SK-N-SH treated with all-trans-retinoic acid at 6 μM for 48 hours (cell line): ENCODE measurements at regions not wholly inside any gene's neighbourhood (a gene's known extent, or its start where the extent isn't known, plus 50 kb on each side); places are given as distances from the start of the nearest gene placed in this dataset.

Source experiments
- ATAC-seq: fragments of 200-7000 bp; cut with Tn5 transposase; 3 replicates; pipeline ENCODE4 v1.9.1; 2020; ENCODE audit warnings: mild to moderate bottlenecking, moderate library complexity
- ARNTL ChIP-seq: fragments of 450-650 bp; formaldehyde crosslinking; IDR thresholded peaks from 2 replicates; pipeline ENCODE4 v1.5.0; 2020; ENCODE audit warnings: low read depth, mild to moderate bottlenecking, moderate library complexity, borderline replicate concordance
- GLIS3 ChIP-seq: fragments of 250-450 bp; sonication (Bioruptor Pico); IDR thresholded peaks from 2 replicates; pipeline ENCODE4 v1.5.0; 2020; ENCODE audit warnings: mild to moderate bottlenecking, moderate library complexity
- ISL1 ChIP-seq: fragments of 250-450 bp; sonication (Bioruptor Pico); IDR thresholded peaks from 2 replicates; pipeline ENCODE4 v2.1.2; 2022; ENCODE audit warnings: mild to moderate bottlenecking, moderate library complexity
- OSR1 ChIP-seq: fragments of 250-450 bp; sonication (Bioruptor Pico); IDR thresholded peaks from 2 replicates; pipeline ENCODE4 v1.8.0; 2022; ENCODE audit warnings: moderate library complexity, mild to moderate bottlenecking, inconsistent platforms
- PPARA ChIP-seq: fragments of 250-450 bp; sonication (Bioruptor Pico); IDR thresholded peaks from 2 replicates; pipeline ENCODE4 v1.5.0; 2020; ENCODE audit warnings: mild to moderate bottlenecking, borderline replicate concordance
- RARB ChIP-seq: fragments of 250-450 bp; sonication (Bioruptor Pico); IDR thresholded peaks from 2 replicates; pipeline ENCODE4 v1.8.0; 2021; ENCODE audit warnings: mild to moderate bottlenecking, moderate library complexity
- SNAI2 ChIP-seq: fragments of 250-450 bp; sonication (Bioruptor Pico); IDR thresholded peaks from 2 replicates; pipeline ENCODE4 v1.5.0; 2020; ENCODE audit warnings: mild to moderate bottlenecking, moderate library complexity
- TCF4 ChIP-seq: fragments of 250-450 bp; sonication (Bioruptor Pico); IDR thresholded peaks from 2 replicates; pipeline ENCODE4 v1.8.0; 2021; ENCODE audit warnings: mild to moderate bottlenecking, moderate library complexity, borderline replicate concordance
- TOX ChIP-seq: fragments of 250-450 bp; sonication (Bioruptor Pico); IDR thresholded peaks from 2 replicates; pipeline ENCODE4 v1.8.0; 2021; ENCODE audit warnings: mild to moderate bottlenecking, moderate library complexity, borderline replicate concordance
- ZC3H10 ChIP-seq: fragments of 250-450 bp; sonication (Bioruptor Pico); IDR thresholded peaks from 2 replicates; pipeline ENCODE4 v1.5.1; 2021; ENCODE audit warnings: mild to moderate bottlenecking, moderate library complexity
- ZFP30 ChIP-seq: fragments of 450-650 bp; formaldehyde crosslinking; IDR thresholded peaks from 2 replicates; pipeline ENCODE4 v1.5.0; 2022; ENCODE audit warnings: mild to moderate bottlenecking, moderate library complexity
- ZNF565 ChIP-seq: fragments of 450-650 bp; formaldehyde crosslinking; conservative IDR thresholded peaks from 2 replicates; pipeline ENCODE4 v1.5.0; 2020; ENCODE audit warnings: low read depth, mild to moderate bottlenecking, moderate library complexity
- ZNF70 ChIP-seq: fragments of 450-650 bp; formaldehyde crosslinking; IDR thresholded peaks from 2 replicates; pipeline ENCODE4 v1.5.0; 2020; ENCODE audit warnings: mild to moderate bottlenecking, moderate library complexity
- ZNF8 ChIP-seq: fragments of 450-650 bp; formaldehyde crosslinking; IDR thresholded peaks from 2 replicates; pipeline ENCODE4 v1.5.0; 2020; ENCODE audit warnings: mild to moderate bottlenecking, moderate library complexity
- TF ChIP-seq, protein P1 (sequence below): fragments of 250-450 bp; sonication (Bioruptor Pico); IDR thresholded peaks from 2 replicates; pipeline ENCODE4 v1.5.1; 2021; ENCODE audit warnings: mild to moderate bottlenecking, moderate library complexity
- TF ChIP-seq, protein P2 (sequence below): fragments of 250-450 bp; sonication (Bioruptor Pico); IDR thresholded peaks from 2 replicates; pipeline ENCODE4 v1.5.0; 2020; ENCODE audit warnings: mild to moderate bottlenecking, moderate library complexity
- TF ChIP-seq, protein P3 (sequence below): fragments of 250-450 bp; sonication (Bioruptor Pico); IDR thresholded peaks from 2 replicates; pipeline ENCODE4 v1.8.0; 2020; ENCODE audit warnings: mild to moderate bottlenecking, moderate library complexity, borderline replicate concordance
- TF ChIP-seq, protein P4 (sequence below): fragments of 250-450 bp; sonication (Bioruptor Pico); IDR thresholded peaks from 2 replicates; pipeline ENCODE4 v1.5.1; 2020; ENCODE audit warnings: low read depth, mild to moderate bottlenecking, moderate library complexity
- TF ChIP-seq, protein P5 (sequence below): fragments of 250-450 bp; sonication (Bioruptor Pico); IDR thresholded peaks from 2 replicates; pipeline ENCODE4 v1.8.0; 2021; ENCODE audit warnings: low read depth, mild to moderate bottlenecking, moderate library complexity, borderline replicate concordance

DNA sequence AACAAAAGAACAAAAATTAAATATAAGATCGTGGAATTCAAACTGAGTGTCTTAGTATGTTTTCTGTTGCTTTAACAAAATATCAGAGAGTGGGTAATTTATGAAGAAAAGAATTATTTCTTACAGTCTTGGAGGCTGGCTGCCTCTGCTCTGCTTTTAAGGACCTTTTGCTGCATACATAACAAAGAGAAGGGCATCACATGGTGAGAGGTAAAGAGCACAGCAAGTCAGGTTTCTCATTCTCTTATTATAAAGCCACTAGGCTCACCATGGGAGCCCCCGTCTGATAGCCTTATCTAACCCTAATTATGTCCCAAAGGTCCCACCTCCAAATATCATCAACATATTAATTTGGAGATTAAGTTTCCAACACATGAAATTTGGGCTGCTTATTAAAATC, 231.3 kb downstream of the SLITRK6 start:
- TF ChIP-seq, protein P1, sequence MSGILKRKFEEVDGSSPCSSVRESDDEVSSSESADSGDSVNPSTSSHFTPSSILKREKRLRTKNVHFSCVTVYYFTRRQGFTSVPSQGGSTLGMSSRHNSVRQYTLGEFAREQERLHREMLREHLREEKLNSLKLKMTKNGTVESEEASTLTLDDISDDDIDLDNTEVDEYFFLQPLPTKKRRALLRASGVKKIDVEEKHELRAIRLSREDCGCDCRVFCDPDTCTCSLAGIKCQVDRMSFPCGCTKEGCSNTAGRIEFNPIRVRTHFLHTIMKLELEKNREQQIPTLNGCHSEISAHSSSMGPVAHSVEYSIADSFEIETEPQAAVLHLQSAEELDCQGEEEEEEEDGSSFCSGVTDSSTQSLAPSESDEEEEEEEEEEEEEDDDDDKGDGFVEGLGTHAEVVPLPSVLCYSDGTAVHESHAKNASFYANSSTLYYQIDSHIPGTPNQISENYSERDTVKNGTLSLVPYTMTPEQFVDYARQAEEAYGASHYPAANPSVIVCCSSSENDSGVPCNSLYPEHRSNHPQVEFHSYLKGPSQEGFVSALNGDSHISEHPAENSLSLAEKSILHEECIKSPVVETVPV (CRISPR knock-in tag), result no peak
- ATAC-seq, result no peak

DNA sequence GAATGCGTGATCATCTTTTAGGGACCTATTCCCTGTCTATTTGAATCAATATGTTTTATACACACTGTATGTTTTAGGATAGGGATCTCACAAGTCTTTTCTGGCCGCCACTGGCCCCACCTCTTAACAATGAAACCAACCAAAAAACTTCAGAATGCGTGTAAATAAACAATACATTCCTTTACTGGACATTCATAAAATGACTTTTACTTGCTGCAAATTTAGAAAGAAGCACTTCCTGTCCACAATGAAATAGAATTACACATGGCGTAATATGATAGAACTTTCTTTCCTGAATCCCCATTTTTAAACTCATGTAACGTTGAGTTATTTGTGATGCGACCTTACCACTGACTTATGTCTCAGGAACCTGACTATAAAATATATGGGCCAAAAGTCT, 233.6 kb downstream of the SLITRK6 start:
- TF ChIP-seq, protein P2, sequence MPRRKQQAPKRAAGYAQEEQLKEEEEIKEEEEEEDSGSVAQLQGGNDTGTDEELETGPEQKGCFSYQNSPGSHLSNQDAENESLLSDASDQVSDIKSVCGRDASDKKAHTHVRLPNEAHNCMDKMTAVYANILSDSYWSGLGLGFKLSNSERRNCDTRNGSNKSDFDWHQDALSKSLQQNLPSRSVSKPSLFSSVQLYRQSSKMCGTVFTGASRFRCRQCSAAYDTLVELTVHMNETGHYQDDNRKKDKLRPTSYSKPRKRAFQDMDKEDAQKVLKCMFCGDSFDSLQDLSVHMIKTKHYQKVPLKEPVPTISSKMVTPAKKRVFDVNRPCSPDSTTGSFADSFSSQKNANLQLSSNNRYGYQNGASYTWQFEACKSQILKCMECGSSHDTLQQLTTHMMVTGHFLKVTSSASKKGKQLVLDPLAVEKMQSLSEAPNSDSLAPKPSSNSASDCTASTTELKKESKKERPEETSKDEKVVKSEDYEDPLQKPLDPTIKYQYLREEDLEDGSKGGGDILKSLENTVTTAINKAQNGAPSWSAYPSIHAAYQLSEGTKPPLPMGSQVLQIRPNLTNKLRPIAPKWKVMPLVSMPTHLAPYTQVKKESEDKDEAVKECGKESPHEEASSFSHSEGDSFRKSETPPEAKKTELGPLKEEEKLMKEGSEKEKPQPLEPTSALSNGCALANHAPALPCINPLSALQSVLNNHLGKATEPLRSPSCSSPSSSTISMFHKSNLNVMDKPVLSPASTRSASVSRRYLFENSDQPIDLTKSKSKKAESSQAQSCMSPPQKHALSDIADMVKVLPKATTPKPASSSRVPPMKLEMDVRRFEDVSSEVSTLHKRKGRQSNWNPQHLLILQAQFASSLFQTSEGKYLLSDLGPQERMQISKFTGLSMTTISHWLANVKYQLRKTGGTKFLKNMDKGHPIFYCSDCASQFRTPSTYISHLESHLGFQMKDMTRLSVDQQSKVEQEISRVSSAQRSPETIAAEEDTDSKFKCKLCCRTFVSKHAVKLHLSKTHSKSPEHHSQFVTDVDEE (CRISPR knock-in tag), result no peak
- TF ChIP-seq ZNF70 (CRISPR knock-in tag) (no peak), GLIS3 (no peak), ZNF565 (no peak), ISL1 (CRISPR knock-in tag) (no peak), OSR1 (CRISPR knock-in tag) (no peak), SNAI2 (no peak), PPARA (CRISPR knock-in tag) (no peak), ZFP30 (CRISPR knock-in tag) (no peak), TCF4 (CRISPR knock-in tag) (no peak), ZC3H10 (CRISPR knock-in tag) (no peak), TOX (CRISPR knock-in tag) (no peak)
- TF ChIP-seq, protein P1 (CRISPR knock-in tag), result no peak
- TF ChIP-seq, protein P3, sequence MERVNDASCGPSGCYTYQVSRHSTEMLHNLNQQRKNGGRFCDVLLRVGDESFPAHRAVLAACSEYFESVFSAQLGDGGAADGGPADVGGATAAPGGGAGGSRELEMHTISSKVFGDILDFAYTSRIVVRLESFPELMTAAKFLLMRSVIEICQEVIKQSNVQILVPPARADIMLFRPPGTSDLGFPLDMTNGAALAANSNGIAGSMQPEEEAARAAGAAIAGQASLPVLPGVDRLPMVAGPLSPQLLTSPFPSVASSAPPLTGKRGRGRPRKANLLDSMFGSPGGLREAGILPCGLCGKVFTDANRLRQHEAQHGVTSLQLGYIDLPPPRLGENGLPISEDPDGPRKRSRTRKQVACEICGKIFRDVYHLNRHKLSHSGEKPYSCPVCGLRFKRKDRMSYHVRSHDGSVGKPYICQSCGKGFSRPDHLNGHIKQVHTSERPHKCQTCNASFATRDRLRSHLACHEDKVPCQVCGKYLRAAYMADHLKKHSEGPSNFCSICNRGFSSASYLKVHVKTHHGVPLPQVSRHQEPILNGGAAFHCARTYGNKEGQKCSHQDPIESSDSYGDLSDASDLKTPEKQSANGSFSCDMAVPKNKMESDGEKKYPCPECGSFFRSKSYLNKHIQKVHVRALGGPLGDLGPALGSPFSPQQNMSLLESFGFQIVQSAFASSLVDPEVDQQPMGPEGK, result no peak
- TF ChIP-seq, protein P4, sequence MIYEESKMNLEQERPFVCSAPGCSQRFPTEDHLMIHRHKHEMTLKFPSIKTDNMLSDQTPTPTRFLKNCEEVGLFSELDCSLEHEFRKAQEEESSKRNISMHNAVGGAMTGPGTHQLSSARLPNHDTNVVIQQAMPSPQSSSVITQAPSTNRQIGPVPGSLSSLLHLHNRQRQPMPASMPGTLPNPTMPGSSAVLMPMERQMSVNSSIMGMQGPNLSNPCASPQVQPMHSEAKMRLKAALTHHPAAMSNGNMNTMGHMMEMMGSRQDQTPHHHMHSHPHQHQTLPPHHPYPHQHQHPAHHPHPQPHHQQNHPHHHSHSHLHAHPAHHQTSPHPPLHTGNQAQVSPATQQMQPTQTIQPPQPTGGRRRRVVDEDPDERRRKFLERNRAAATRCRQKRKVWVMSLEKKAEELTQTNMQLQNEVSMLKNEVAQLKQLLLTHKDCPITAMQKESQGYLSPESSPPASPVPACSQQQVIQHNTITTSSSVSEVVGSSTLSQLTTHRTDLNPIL (CRISPR knock-in tag), result no peak
- no peak for ATAC-seq

DNA sequence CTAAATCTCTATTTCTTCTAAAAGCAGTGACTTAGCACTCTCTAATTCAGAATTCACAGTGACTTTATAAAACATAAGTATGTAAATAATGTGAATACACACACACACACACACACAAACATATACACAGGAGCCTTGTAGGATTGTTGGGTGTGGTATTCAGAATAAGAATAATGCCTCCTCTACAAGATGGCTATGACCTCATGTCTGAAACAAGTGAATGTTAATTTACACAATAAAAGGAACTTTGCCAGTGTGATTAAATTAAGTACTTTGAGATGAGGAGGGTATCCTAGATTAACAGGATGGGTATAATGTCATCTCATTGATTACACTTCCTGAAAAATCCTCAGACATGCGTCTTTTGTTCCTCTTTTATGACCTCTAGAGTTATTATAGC, 234.6 kb downstream of the SLITRK6 start:
- no peak for TF ChIP-seq GLIS3
- no peak for TF ChIP-seq ARNTL (CRISPR knock-in tag)
- TF ChIP-seq, protein P5, sequence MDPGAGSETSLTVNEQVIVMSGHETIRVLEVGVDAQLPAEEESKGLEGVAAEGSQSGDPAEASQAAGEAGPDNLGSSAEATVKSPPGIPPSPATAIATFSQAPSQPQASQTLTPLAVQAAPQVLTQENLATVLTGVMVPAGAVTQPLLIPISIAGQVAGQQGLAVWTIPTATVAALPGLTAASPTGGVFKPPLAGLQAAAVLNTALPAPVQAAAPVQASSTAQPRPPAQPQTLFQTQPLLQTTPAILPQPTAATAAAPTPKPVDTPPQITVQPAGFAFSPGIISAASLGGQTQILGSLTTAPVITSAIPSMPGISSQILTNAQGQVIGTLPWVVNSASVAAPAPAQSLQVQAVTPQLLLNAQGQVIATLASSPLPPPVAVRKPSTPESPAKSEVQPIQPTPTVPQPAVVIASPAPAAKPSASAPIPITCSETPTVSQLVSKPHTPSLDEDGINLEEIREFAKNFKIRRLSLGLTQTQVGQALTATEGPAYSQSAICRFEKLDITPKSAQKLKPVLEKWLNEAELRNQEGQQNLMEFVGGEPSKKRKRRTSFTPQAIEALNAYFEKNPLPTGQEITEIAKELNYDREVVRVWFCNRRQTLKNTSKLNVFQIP (CRISPR knock-in tag), result no peak
- no peak for TF ChIP-seq ZNF8
- TF ChIP-seq SNAI2, result no peak
- TF ChIP-seq, protein P1 (CRISPR knock-in tag), result no peak
- TF ChIP-seq, protein P4 (CRISPR knock-in tag), result no peak
- TF ChIP-seq RARB (CRISPR knock-in tag), result no peak
- TF ChIP-seq, protein P2 (CRISPR knock-in tag), result no peak
- TF ChIP-seq OSR1 (CRISPR knock-in tag), result no peak
- TF ChIP-seq TOX (CRISPR knock-in tag), result no peak
- TF ChIP-seq ZNF565, result no peak
- TF ChIP-seq ZC3H10 (CRISPR knock-in tag), result no peak
- ATAC-seq, result no peak
